HG02798 (cell line): ENCODE measurements at regions not wholly inside any gene's neighbourhood (a gene's known extent, or its start where the extent isn't known, plus 50 kb on each side); places are given as distances from the start of the nearest gene placed in this dataset.

Experiments used
- ATAC-seq: cut with Tn5 transposase; IDR thresholded peaks from one replicate; pipeline ENCODE4 v1.9.1; 2021; ENCODE audit warnings: mild to moderate bottlenecking; ENCODE audit not compliant: unreplicated experiment, poor library complexity

GRCh38 chr20:10946124-10946880 is 272.5 kb upstream of the JAG1 start:
- peak; percentile 63 for ATAC-seq

- ATAC-seq, result no peak
Measured at GRCh38 chr20:10947726-10948125, 273.9 kb upstream of the JAG1 start.

GRCh38 chr20:10949930-10950783 is 276.4 kb upstream of the JAG1 start:
- ATAC-seq, result no peak

GRCh38 chr20:10951216-10951615 is 277.4 kb upstream of the JAG1 start:
- ATAC-seq, result no peak

- ATAC-seq, result no peak
Measured at GRCh38 chr20:10951904-10952303, 278.1 kb upstream of the JAG1 start.

- ATAC-seq, result no peak
Measured at GRCh38 chr20:10953437-10953836, 279.6 kb upstream of the JAG1 start.

- no peak for ATAC-seq
Measured at GRCh38 chr20:10954137-10954840, 280.5 kb upstream of the JAG1 start.

GRCh38 chr20:10954908-10955580 is 281.2 kb upstream of the JAG1 start:
- no peak for ATAC-seq

GRCh38 chr20:10958279-10958678 is 284.5 kb upstream of the JAG1 start:
- no peak for ATAC-seq

- no peak for ATAC-seq
Measured at GRCh38 chr20:10960416-10960815, 286.6 kb upstream of the JAG1 start.

- no peak for ATAC-seq
Measured at GRCh38 chr20:10961651-10962288, 288.0 kb upstream of the JAG1 start.

GRCh38 chr20:10962937-10963336 is 289.1 kb upstream of the JAG1 start:
- no peak for ATAC-seq

- no peak for ATAC-seq
Measured at GRCh38 chr20:10963717-10964266, 290.0 kb upstream of the JAG1 start.

- no peak for ATAC-seq
Measured at GRCh38 chr20:10965936-10966470, 292.2 kb upstream of the JAG1 start.

GRCh38 chr20:10970109-10970508 is 296.3 kb upstream of the JAG1 start:
- ATAC-seq, result no peak

GRCh38 chr20:10971096-10971495 is 297.3 kb upstream of the JAG1 start:
- no peak for ATAC-seq

GRCh38 chr20:10972219-10972860 is 298.5 kb upstream of the JAG1 start:
- ATAC-seq, result no peak

GRCh38 chr20:10976051-10976450 is 302.3 kb upstream of the JAG1 start:
- ATAC-seq, result no peak
